DOHH2 (cell line): ENCODE measurements at regions not wholly inside any gene's neighbourhood (a gene's known extent, or its start where the extent isn't known, plus 50 kb on each side); places are given as distances from the start of the nearest gene placed in this dataset.
"Not testable (repeated sequence)": the region's sequence is repeated elsewhere in the genome, so short reads cannot be mapped to it uniquely, and the experiment has no call there.

Experiments used
- H3F3A ChIP-seq: fragments of 200-600 bp; sonication (generic), shearing (Covaris generic); 2 replicates; pipeline ENCODE4 v1.6.0; 2016; ENCODE audit warnings: antibody characterized with exemption, mild to moderate bottlenecking; ENCODE audit not compliant: control insufficient read depth, insufficient read depth
- H3K27ac ChIP-seq: fragments of 200-600 bp; sonication (generic); 2 replicates; pipeline ENCODE4 v1.5.1; 2014; ENCODE audit warnings: low read depth, mild to moderate bottlenecking, low read length, moderate library complexity
- H3K27me3 ChIP-seq: fragments of 200-600 bp; sonication (generic); 2 replicates; pipeline ENCODE4 v1.6.1; 2014; ENCODE audit warnings: mild to moderate bottlenecking, low read length, mixed read lengths; ENCODE audit not compliant: control insufficient read depth
- H3K36me3 ChIP-seq: fragments of 200-600 bp; sonication (generic); 2 replicates; pipeline ENCODE4 v1.6.1; 2014; ENCODE audit warnings: mild to moderate bottlenecking, low read length, moderate library complexity, mixed read lengths; ENCODE audit not compliant: control insufficient read depth
- H3K4me1 ChIP-seq: fragments of 200-600 bp; sonication (generic); 2 replicates; pipeline ENCODE4 v1.6.1; 2014; ENCODE audit warnings: mild to moderate bottlenecking, low read length, mixed read lengths; ENCODE audit not compliant: control insufficient read depth
- H3K4me2 ChIP-seq: fragments of 200-600 bp; sonication (generic); 2 replicates; pipeline ENCODE4 v1.6.0; 2014; ENCODE audit warnings: mild to moderate bottlenecking, low read length, moderate library complexity
- H3K4me3 ChIP-seq: fragments of 200-600 bp; sonication (generic); 2 replicates; pipeline ENCODE4 v1.5.1; 2014; ENCODE audit warnings: mild to moderate bottlenecking, low read length, mixed read lengths
- H3K79me2 ChIP-seq: fragments of 200-600 bp; sonication (generic); 2 replicates; pipeline ENCODE4 v1.6.1; 2014; ENCODE audit warnings: mild to moderate bottlenecking, low read length, mixed read lengths; ENCODE audit not compliant: control insufficient read depth
- H3K9me2 ChIP-seq: fragments of 200-600 bp; sonication (generic); replicated peaks from 2 replicates; pipeline ENCODE4 v1.6.1; 2014; ENCODE audit warnings: mild to moderate bottlenecking, low read length, mixed read lengths; ENCODE audit not compliant: control insufficient read depth
- H3K9me3 ChIP-seq: fragments of 200-600 bp; sonication (generic); 2 replicates; pipeline ENCODE4 v1.6.1; 2014; ENCODE audit warnings: antibody characterized with exemption, low read length, mixed read lengths; ENCODE audit not compliant: control insufficient read depth, insufficient read depth
- H4K20me1 ChIP-seq: fragments of 200-600 bp; sonication (generic); 2 replicates; pipeline ENCODE4 v1.6.0; 2014; ENCODE audit warnings: low read depth, mild to moderate bottlenecking, antibody characterized with exemption, low read length, moderate library complexity; ENCODE audit not compliant: control insufficient read depth, insufficient read depth
- CTCF ChIP-seq: fragments of 200-600 bp; sonication (generic); IDR thresholded peaks from one replicate; pipeline ENCODE4 v1.5.1; 2014; ENCODE audit warnings: antibody characterized with exemption, mild to moderate bottlenecking, low read depth, low read length; ENCODE audit not compliant: poor library complexity, severe bottlenecking
- EZH2phosphoT487 ChIP-seq: fragments of 200-600 bp; sonication (generic); IDR thresholded peaks from 2 replicates; pipeline ENCODE4 v1.6.1; 2017; ENCODE audit warnings: borderline replicate concordance, mild to moderate bottlenecking, antibody characterized with exemption, low read length, moderate library complexity, mixed read lengths

GRCh38 chr5:85648495-85648894, 969.2 kb upstream of the COX7C start:
- no peak overlapping the region for H3K27ac ChIP-seq

GRCh38 chr5:85651731-85652130, 966.0 kb upstream of the COX7C start:
- H3K36me3 ChIP-seq, result no peaks in the 10 kb centered on the region
- no peaks in the 10 kb centered on the region for H4K20me1 ChIP-seq
- no peak overlapping the region for H3K4me3 ChIP-seq
- H3K9me2 ChIP-seq, result no peaks in the 10 kb centered on the region
- H3K4me1 ChIP-seq, result no peaks in the 10 kb centered on the region
- H3K27me3 ChIP-seq, result no peaks in the 10 kb centered on the region
- H3K9me3 ChIP-seq, result no peaks in the 10 kb centered on the region
- no peaks in the 10 kb centered on the region for H3F3A ChIP-seq
- H3K79me2 ChIP-seq, result no peaks in the 10 kb centered on the region
- no peak overlapping the region for H3K27ac ChIP-seq
- no peak overlapping the region for H3K4me2 ChIP-seq
- TF ChIP-seq CTCF (no peak), EZH2phosphoT487 (no peak)

More at GRCh38 chr5:85648495-85648894, 969.2 kb upstream of the COX7C start:
- Histone ChIP-seq H3K36me3 (no peaks in the 10 kb centered on the region), H3K27me3 (no peaks in the 10 kb centered on the region), H3K9me3 (no peaks in the 10 kb centered on the region), H4K20me1 (no peaks in the 10 kb centered on the region), H3K9me2 (no peaks in the 10 kb centered on the region), H3K4me2 (no peak overlapping the region), H3K4me1 (no peaks in the 10 kb centered on the region), H3K79me2 (no peaks in the 10 kb centered on the region), H3K4me3 (no peak overlapping the region), H3F3A (no peaks in the 10 kb centered on the region)
- TF ChIP-seq EZH2phosphoT487 (no peak), CTCF (no peak)

GRCh38 chr5:85654144-85654543, 963.6 kb upstream of the COX7C start:
- H4K20me1 ChIP-seq, H3K27ac ChIP-seq, H3K4me3 ChIP-seq, H3K4me1 ChIP-seq, H3K79me2 ChIP-seq, H3K9me2 ChIP-seq, H3K9me3 ChIP-seq, H3F3A ChIP-seq, H3K36me3 ChIP-seq, H3K4me2 ChIP-seq, H3K27me3 ChIP-seq: not testable (repeated sequence)

GRCh38 chr5:85656050-85656449, 961.7 kb upstream of the COX7C start:
- H3K4me1 ChIP-seq, result no peaks in the 10 kb centered on the region
- H4K20me1 ChIP-seq, result no peaks in the 10 kb centered on the region
- TF ChIP-seq EZH2phosphoT487 (no peak), CTCF (no peak)
- no peak overlapping the region for H3K4me3 ChIP-seq
- H3K4me2 ChIP-seq, result no peak overlapping the region
- no peaks in the 10 kb centered on the region for H3F3A ChIP-seq
- no peak overlapping the region for H3K27ac ChIP-seq
- no peaks in the 10 kb centered on the region for H3K9me3 ChIP-seq
- no peaks in the 10 kb centered on the region for H3K9me2 ChIP-seq
- no peaks in the 10 kb centered on the region for H3K27me3 ChIP-seq
- H3K36me3 ChIP-seq, result no peaks in the 10 kb centered on the region
- no peaks in the 10 kb centered on the region for H3K79me2 ChIP-seq

GRCh38 chr5:85657328-85657727, 960.4 kb upstream of the COX7C start:
- H3F3A ChIP-seq, H3K27me3 ChIP-seq, H3K4me3 ChIP-seq, H3K9me2 ChIP-seq, H3K9me3 ChIP-seq, H3K4me1 ChIP-seq, H4K20me1 ChIP-seq, H3K36me3 ChIP-seq, H3K27ac ChIP-seq, H3K79me2 ChIP-seq, H3K4me2 ChIP-seq: not testable (repeated sequence)

GRCh38 chr5:85662969-85663707, 954.6 kb upstream of the COX7C start:
- not testable (repeated sequence) for H3K4me2 ChIP-seq, H4K20me1 ChIP-seq, H3K4me1 ChIP-seq, H3K4me3 ChIP-seq, H3F3A ChIP-seq, H3K27ac ChIP-seq, H3K36me3 ChIP-seq, H3K79me2 ChIP-seq, H3K9me3 ChIP-seq, H3K27me3 ChIP-seq, H3K9me2 ChIP-seq
